ENCODE measurements at regions not wholly inside any gene's neighbourhood (a gene's known extent, or its start where the extent isn't known, plus 50 kb on each side); places are given as distances from the start of the nearest gene placed in this dataset.
A peak's percentile ranks its signal among the peaks of the same experiment; 100 is the strongest.

- TF ChIP-seq, protein P1, sequence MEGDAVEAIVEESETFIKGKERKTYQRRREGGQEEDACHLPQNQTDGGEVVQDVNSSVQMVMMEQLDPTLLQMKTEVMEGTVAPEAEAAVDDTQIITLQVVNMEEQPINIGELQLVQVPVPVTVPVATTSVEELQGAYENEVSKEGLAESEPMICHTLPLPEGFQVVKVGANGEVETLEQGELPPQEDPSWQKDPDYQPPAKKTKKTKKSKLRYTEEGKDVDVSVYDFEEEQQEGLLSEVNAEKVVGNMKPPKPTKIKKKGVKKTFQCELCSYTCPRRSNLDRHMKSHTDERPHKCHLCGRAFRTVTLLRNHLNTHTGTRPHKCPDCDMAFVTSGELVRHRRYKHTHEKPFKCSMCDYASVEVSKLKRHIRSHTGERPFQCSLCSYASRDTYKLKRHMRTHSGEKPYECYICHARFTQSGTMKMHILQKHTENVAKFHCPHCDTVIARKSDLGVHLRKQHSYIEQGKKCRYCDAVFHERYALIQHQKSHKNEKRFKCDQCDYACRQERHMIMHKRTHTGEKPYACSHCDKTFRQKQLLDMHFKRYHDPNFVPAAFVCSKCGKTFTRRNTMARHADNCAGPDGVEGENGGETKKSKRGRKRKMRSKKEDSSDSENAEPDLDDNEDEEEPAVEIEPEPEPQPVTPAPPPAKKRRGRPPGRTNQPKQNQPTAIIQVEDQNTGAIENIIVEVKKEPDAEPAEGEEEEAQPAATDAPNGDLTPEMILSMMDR (IDR thresholded peaks at IDR 0.05; ENCODE audit: low read depth, low read length): no peak
- H3K4me3 ChIP-seq (replicated peaks in 1 of 2; ENCODE audit: low read depth in 2 of 2, low read length in 2 of 2): no peak overlapping the region
- peak; percentile 62 to 74 for DNase-seq (ENCODE audit: low read depth in 2 of 2)
These were observed 78.1 kb downstream of the SIK1 start for GRCh38 chr21:43348801-43349261.

DNA sequence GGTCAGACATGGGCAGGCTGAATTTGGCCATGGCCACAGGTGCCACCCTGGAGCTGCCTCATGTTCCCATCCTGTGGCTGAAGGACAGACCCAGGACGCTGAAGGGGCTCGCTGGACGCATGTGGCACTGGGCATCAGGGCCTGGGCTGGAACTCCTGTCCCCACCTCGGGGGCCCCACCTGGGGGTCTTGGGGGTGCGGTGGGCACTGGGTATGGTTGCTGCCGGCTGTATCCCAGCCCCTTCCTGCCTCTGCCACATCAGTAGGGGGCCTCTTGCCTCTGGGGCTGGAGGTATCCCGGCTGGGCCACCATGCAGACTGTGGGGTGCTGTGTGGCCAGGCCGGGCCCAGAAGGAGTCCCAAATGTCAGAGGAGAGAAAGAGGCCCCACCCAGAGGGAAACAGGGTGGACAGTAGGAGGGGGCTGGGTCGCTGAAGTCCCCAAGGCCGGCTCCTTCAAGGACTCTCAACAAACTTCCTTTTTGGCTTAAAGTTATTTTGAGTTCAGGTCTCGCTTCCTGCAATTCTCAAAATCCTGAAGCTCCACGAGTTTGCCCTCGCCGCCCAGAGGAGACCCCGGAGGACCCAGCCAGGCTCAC, 78.7 kb downstream of the SIK1 start:
- H3K4me3 ChIP-seq (replicated peaks in 1 of 2; ENCODE audit: low read depth in 2 of 2, low read length in 2 of 2): no peak overlapping the region
- TF ChIP-seq, protein P1 (IDR thresholded peaks at IDR 0.05; ENCODE audit: low read depth, low read length): no peak
- no peak for DNase-seq (ENCODE audit: low read depth in 2 of 2)

DNA sequence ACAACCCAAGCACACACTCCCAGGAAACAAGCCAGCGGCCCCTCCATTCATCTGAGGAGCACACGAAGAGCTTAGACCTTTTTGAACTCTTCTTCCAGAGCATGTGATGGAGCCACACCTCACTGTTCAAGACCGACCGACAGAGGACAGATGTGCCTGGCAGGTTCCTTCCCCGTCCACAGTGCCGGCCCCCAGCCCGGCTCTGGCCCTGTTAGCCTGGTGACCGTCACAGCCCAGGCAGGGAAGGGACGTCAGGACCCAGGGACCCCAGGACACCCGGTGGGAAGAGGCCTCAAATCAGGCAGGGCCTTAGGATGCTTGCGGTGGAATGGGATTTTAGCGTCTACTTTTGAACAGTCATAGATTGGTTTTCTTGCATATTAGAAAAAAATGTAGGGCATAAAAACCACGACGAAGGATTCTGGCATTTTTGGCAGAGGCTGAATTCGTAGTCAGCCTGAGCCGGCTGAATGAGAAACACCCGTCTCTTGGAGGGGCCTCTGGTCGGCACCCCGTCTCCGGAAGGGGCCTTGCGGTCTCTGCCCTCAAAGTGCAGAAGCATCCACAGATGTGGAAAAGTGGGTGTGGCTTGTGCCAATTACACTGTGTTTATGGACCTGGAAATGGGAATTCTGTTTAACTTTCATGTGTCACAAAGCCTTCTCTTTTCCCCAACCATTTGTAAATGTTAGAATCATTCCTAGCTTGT, 79.3 kb downstream of the SIK1 start:
- no peak overlapping the region for H3K4me3 ChIP-seq (replicated peaks in 1 of 2; ENCODE audit: low read depth in 2 of 2, low read length in 2 of 2)
- DNase-seq (ENCODE audit: low read depth in 2 of 2): no peak
- TF ChIP-seq, protein P1 (IDR thresholded peaks at IDR 0.05; ENCODE audit: low read depth, low read length): no peak

GRCh38 chr21:43346551-43346950, 80.4 kb downstream of the SIK1 start:
- DNase-seq (ENCODE audit: low read depth in 2 of 2): no peak
- TF ChIP-seq, protein P1 (IDR thresholded peaks at IDR 0.05; ENCODE audit: low read depth, low read length): no peak
- H3K4me3 ChIP-seq (replicated peaks in 1 of 2; ENCODE audit: low read depth in 2 of 2, low read length in 2 of 2): no peak overlapping the region

GRCh38 chr21:43345746-43346409, 81.1 kb downstream of the SIK1 start:
- TF ChIP-seq, protein P1 (IDR thresholded peaks at IDR 0.05; ENCODE audit: low read depth, low read length): no peak
- peak; percentile 93 for DNase-seq (ENCODE audit: low read depth in 2 of 2)

GRCh38 chr21:43345046-43345745, 81.7 kb downstream of the SIK1 start:
- no peak overlapping the region for H3K4me3 ChIP-seq (replicated peaks in 1 of 2; ENCODE audit: low read depth in 2 of 2, low read length in 2 of 2)
- no peak for DNase-seq (ENCODE audit: low read depth in 2 of 2)
- TF ChIP-seq, protein P1 (IDR thresholded peaks at IDR 0.05; ENCODE audit: low read depth, low read length): no peak

More at GRCh38 chr21:43345746-43346409, 81.1 kb downstream of the SIK1 start:
- H3K4me3 ChIP-seq (replicated peaks in 1 of 2; ENCODE audit: low read depth in 2 of 2, low read length in 2 of 2): no peak overlapping the region
